ENCODE measurements at regions not wholly inside any gene's neighbourhood (a gene's known extent, or its start where the extent isn't known, plus 50 kb on each side); places are given as distances from the start of the nearest gene placed in this dataset.

- no peak overlapping the region for H2BK20ac ChIP-seq (ENCODE audit: low read depth, low read length, poor library complexity, severe bottlenecking)
- no peak overlapping the region for H2BK15ac ChIP-seq (ENCODE audit: low read depth, low read length)
- H4K91ac ChIP-seq (ENCODE audit: insufficient read length, low read depth, low read length), result no peak overlapping the region
- H3K4me2 ChIP-seq (ENCODE audit: insufficient read depth, insufficient read length, low read length), result no peak overlapping the region
- H3K4me1 ChIP-seq (ENCODE audit: insufficient read depth, low read length), result no peaks in the 10 kb centered on the region
- no peak overlapping the region for H3K56ac ChIP-seq (ENCODE audit: insufficient read length, low read depth, low read length)
- no peak overlapping the region for H2AK5ac ChIP-seq (ENCODE audit: insufficient read length, low read length)
- no peak overlapping the region for H4K8ac ChIP-seq (replicated peaks; ENCODE audit: insufficient read length, low read depth, low read length)
- DNase-seq, result no peak
- no peak overlapping the region for H3K23ac ChIP-seq (ENCODE audit: insufficient read length, low read depth, low read length)
- H4K20me1 ChIP-seq (ENCODE audit: control insufficient read depth, insufficient read depth, insufficient read length), result no peaks in the 10 kb centered on the region
- no peaks in the 10 kb centered on the region for H3K9me3 ChIP-seq (ENCODE audit: control insufficient read depth, low read depth, low read length)
- no peaks in the 10 kb centered on the region for H3K27me3 ChIP-seq (ENCODE audit: insufficient read depth, low read length)
- Mint-ChIP-seq H3K36me3 (ENCODE audit: insufficient read depth in 1 of 3, low read depth in 3 of 3) (no peaks in the 10 kb centered on the region), H3K27me3 (ENCODE audit: low read depth) (peaks cover 22% of the 10 kb centered on the region), H3K9me3 (no peaks in the 10 kb centered on the region), H3K4me1 (peaks cover 4 to 8% of the 10 kb centered on the region in 2 experiments), H3K27ac (no peak overlapping the region), H3K4me3 (no peak overlapping the region)
- H3K4ac ChIP-seq (ENCODE audit: low read depth, low read length), result no peak overlapping the region
- no peak overlapping the region for H3K9ac ChIP-seq (ENCODE audit: extremely low read depth, insufficient read length, low read length)
- H3T11ph ChIP-seq (ENCODE audit: low read length), result no peak overlapping the region
- H3K79me2 ChIP-seq (ENCODE audit: insufficient read depth, low read length), result no peaks in the 10 kb centered on the region
- no peak overlapping the region for H2BK120ac ChIP-seq (ENCODE audit: low read depth, low read length, poor library complexity, severe bottlenecking)
- no peak overlapping the region for H4K5ac ChIP-seq (ENCODE audit: insufficient read length, low read depth, low read length)
- TF ChIP-seq CTCF (conservative IDR thresholded peaks at IDR 0.05), result no peak
- no peak overlapping the region for H2BK5ac ChIP-seq (ENCODE audit: insufficient read length, low read length)
- H3K14ac ChIP-seq (ENCODE audit: insufficient read depth, low read length), result no peak overlapping the region
- WGBS (ENCODE audit: extremely low coverage, insufficient read length, low lambda C conversion rate), result no CpG with 5 or more reads among the region's 8 CpGs
- H3K23me2 ChIP-seq (ENCODE audit: insufficient read length, low read depth, low read length, poor library complexity, severe bottlenecking), result no peaks in the 10 kb centered on the region
- no peak overlapping the region for H2AFZ ChIP-seq (ENCODE audit: low read length)
- H3K18ac ChIP-seq (ENCODE audit: insufficient read length, low read depth, low read length), result no peak overlapping the region
- no peaks in the 10 kb centered on the region for H3K79me1 ChIP-seq (ENCODE audit: insufficient read depth, low read depth, low read length, poor library complexity, severe bottlenecking)
- no peak overlapping the region for H3K27ac ChIP-seq (ENCODE audit: insufficient read length, low read depth, low read length)
- H2BK12ac ChIP-seq (ENCODE audit: insufficient read length, low read depth, low read length), result no peak overlapping the region
These were observed 53.9 kb upstream of the MCUR1 start for GRCh38 chr6:13868236-13868635.

Measured in H9 (cell line).